ENCODE measurements at regions not wholly inside any gene's neighbourhood (a gene's known extent, or its start where the extent isn't known, plus 50 kb on each side); places are given as distances from the start of the nearest gene placed in this dataset.

GRCh38 chr13:52931539-52932431 lies 83.3 kb upstream of the PCDH8 start:
- H3K27ac ChIP-seq = no peak overlapping the region

GRCh38 chr13:52931131-52931530 lies 82.7 kb upstream of the PCDH8 start:
- peaks cover 6% of the 10 kb centered on the region for H3K4me1 ChIP-seq (ENCODE audit: low read depth)
- H3K4me3 ChIP-seq = no peak overlapping the region
- no peak overlapping the region for H3K27ac ChIP-seq
- no peak for DNase-seq (ENCODE audit: low read depth in 1 of 2, low spot score in 1 of 2)
- no peak for TF ChIP-seq CTCF (IDR thresholded peaks at IDR 0.05; ENCODE audit: low read depth, low read length)
- H3K36me3 ChIP-seq = no peaks in the 10 kb centered on the region
- no peaks in the 10 kb centered on the region for H3K27me3 ChIP-seq
- no peaks in the 10 kb centered on the region for H3K9me3 ChIP-seq (ENCODE audit: low read depth)

More at GRCh38 chr13:52931539-52932431, 83.3 kb upstream of the PCDH8 start:
- DNase-seq (ENCODE audit: low read depth in 1 of 2, low spot score in 1 of 2) = no peak
- H3K36me3 ChIP-seq = no peaks in the 10 kb centered on the region
- no peaks in the 10 kb centered on the region for H3K9me3 ChIP-seq (ENCODE audit: low read depth)
- H3K4me3 ChIP-seq = no peak overlapping the region
- no peaks in the 10 kb centered on the region for H3K27me3 ChIP-seq
- TF ChIP-seq CTCF (IDR thresholded peaks at IDR 0.05; ENCODE audit: low read depth, low read length) = no peak
- peaks cover 10% of the 10 kb centered on the region for H3K4me1 ChIP-seq (ENCODE audit: low read depth)

- no peak for TF ChIP-seq CTCF (IDR thresholded peaks at IDR 0.05; ENCODE audit: low read depth, low read length)
- H3K4me3 ChIP-seq = no peak overlapping the region
- no peaks in the 10 kb centered on the region for H3K36me3 ChIP-seq
- peaks cover 16% of the 10 kb centered on the region for H3K4me1 ChIP-seq (ENCODE audit: low read depth)
- H3K27ac ChIP-seq = no peak overlapping the region
- H3K27me3 ChIP-seq = no peaks in the 10 kb centered on the region
- no peak for DNase-seq (ENCODE audit: low read depth in 1 of 2, low spot score in 1 of 2)
- no peaks in the 10 kb centered on the region for H3K9me3 ChIP-seq (ENCODE audit: low read depth)
Observed at GRCh38 chr13:52929846-52930245, 81.4 kb upstream of the PCDH8 start.

GRCh38 chr13:52926971-52927370 lies 78.5 kb upstream of the PCDH8 start:
- Histone ChIP-seq H3K4me1 (ENCODE audit: low read depth) (peaks cover 23% of the 10 kb centered on the region), H3K9me3 (ENCODE audit: low read depth) (no peaks in the 10 kb centered on the region), H3K4me3 (no peak overlapping the region), H3K27me3 (no peaks in the 10 kb centered on the region), H3K27ac (no peak overlapping the region), H3K36me3 (no peaks in the 10 kb centered on the region)
- no peak for TF ChIP-seq CTCF (IDR thresholded peaks at IDR 0.05; ENCODE audit: low read depth, low read length)
- no peak for DNase-seq (ENCODE audit: low read depth in 1 of 2, low spot score in 1 of 2)

GRCh38 chr13:52925775-52926285 lies 77.4 kb upstream of the PCDH8 start:
- H3K36me3 ChIP-seq = no peaks in the 10 kb centered on the region
- H3K4me3 ChIP-seq = no peak overlapping the region
- no peaks in the 10 kb centered on the region for H3K27me3 ChIP-seq
- H3K4me1 ChIP-seq (ENCODE audit: low read depth) = peaks cover 23% of the 10 kb centered on the region
- TF ChIP-seq CTCF (IDR thresholded peaks at IDR 0.05; ENCODE audit: low read depth, low read length) = no peak
- H3K27ac ChIP-seq = peak overlapping the region; percentile 51
- no peaks in the 10 kb centered on the region for H3K9me3 ChIP-seq (ENCODE audit: low read depth)
- peak in 1 of 2 donors; percentile 67 for DNase-seq (ENCODE audit: low read depth in 1 of 2, low spot score in 1 of 2)
